ENCODE measurements at regions not wholly inside any gene's neighbourhood (a gene's known extent, or its start where the extent isn't known, plus 50 kb on each side); places are given as distances from the start of the nearest gene placed in this dataset.

DNA sequence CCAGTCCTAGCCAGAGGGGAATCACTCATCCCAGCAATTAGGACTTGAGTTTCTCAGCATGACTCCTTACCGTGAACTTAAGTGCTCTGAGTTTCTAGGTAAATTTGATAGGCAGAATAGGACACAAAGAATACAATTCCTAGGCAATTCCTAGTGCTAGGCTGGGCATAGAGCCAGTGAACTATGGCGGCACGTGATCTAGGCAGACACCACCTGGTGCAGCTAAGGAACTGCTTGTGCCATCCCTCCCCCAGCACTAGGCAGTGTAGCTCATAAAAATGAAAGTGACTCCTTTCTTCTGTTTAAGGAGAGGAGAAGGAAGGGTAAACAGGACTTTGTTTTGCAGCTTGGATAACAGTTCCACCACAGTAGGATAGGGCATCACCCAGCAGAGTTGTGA is 736.3 kb upstream of the PCDH7 start:
- no peak for DNase-seq
- Mint-ChIP-seq H3K4me1 (no peaks in the 10 kb centered on the region), H3K9me3 (peaks cover 0 to 3% (median 0%) of the 10 kb centered on the region in 7 donors), H3K36me3 (no peaks in the 10 kb centered on the region), H3K4me3 (no peak overlapping the region), H3K27ac (no peak overlapping the region), H3K27me3 (ENCODE audit: low read depth in 3 of 3) (no peaks in the 10 kb centered on the region)
- Histone ChIP-seq H3K27ac (ENCODE audit: low read depth in 1 of 2, low read length in 2 of 2) (no peak overlapping the region), H3K36me3 (replicated peaks in 1 of 2; ENCODE audit: control insufficient read depth in 1 of 2, insufficient read depth in 2 of 2, low read length in 2 of 2) (no peaks in the 10 kb centered on the region), H3K4me2 (replicated peaks; ENCODE audit: extremely low read depth, low read length, poor library complexity, severe bottlenecking) (no peak overlapping the region), H3K4me3 (replicated peaks in 1 of 3; ENCODE audit: low read depth in 2 of 3, low read length in 3 of 3) (no peak overlapping the region), H3K9ac (ENCODE audit: insufficient read depth, low read length, poor library complexity, severe bottlenecking) (no peak overlapping the region), H4K20me1 (ENCODE audit: insufficient read depth, low read length) (no peaks in the 10 kb centered on the region), H3K4me1 (ENCODE audit: control insufficient read depth in 1 of 2, insufficient read depth in 2 of 2, low read length in 2 of 2) (no peaks in the 10 kb centered on the region), H2AFZ (ENCODE audit: insufficient read depth, low read depth, low read length, poor library complexity, severe bottlenecking) (no peak overlapping the region), H3K9me3 (replicated peaks in 1 of 2; ENCODE audit: control insufficient read depth in 1 of 2, insufficient read depth in 1 of 2, low read length in 2 of 2) (peaks cover 0 to 6% of the 10 kb centered on the region in 2 donors), H3K27me3 (ENCODE audit: control insufficient read depth in 2 of 2, insufficient read depth in 2 of 2, low read length in 2 of 2) (no peaks in the 10 kb centered on the region), H3K79me2 (ENCODE audit: insufficient read depth, low read length) (no peaks in the 10 kb centered on the region)
- TF ChIP-seq, protein P1, sequence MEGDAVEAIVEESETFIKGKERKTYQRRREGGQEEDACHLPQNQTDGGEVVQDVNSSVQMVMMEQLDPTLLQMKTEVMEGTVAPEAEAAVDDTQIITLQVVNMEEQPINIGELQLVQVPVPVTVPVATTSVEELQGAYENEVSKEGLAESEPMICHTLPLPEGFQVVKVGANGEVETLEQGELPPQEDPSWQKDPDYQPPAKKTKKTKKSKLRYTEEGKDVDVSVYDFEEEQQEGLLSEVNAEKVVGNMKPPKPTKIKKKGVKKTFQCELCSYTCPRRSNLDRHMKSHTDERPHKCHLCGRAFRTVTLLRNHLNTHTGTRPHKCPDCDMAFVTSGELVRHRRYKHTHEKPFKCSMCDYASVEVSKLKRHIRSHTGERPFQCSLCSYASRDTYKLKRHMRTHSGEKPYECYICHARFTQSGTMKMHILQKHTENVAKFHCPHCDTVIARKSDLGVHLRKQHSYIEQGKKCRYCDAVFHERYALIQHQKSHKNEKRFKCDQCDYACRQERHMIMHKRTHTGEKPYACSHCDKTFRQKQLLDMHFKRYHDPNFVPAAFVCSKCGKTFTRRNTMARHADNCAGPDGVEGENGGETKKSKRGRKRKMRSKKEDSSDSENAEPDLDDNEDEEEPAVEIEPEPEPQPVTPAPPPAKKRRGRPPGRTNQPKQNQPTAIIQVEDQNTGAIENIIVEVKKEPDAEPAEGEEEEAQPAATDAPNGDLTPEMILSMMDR (IDR thresholded peaks at IDR 0.05): no peak
- WGBS (ENCODE audit: insufficient coverage): 100% methylated on average over 1 of the region's 3 CpGs
- intact Hi-C loops (cut with micrococcal nuclease): no loop called here

DNA sequence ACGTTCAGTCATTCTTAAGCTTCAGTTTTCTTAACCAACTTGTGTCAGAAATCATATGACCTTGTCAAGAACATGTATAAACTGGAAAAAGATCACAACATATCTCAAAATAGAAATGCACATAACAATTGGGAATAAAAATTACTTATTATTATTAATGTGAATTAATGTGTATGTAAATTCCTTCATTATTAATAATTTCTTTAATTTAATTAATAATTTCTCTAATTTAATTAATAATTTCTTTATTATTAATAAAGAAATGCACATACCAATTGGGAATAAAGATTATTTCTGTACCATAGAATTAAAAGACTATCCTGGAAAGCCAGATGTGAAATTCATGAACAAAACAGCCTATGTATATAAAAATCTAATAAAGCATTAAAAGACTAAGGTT is 718.5 kb upstream of the PCDH7 start:
- no peak for DNase-seq
- Histone ChIP-seq H4K20me1 (ENCODE audit: insufficient read depth, low read length) (no peaks in the 10 kb centered on the region), H3K4me3 (replicated peaks in 1 of 3; ENCODE audit: low read depth in 2 of 3, low read length in 3 of 3) (no peak overlapping the region), H3K4me2 (replicated peaks; ENCODE audit: extremely low read depth, low read length, poor library complexity, severe bottlenecking) (no peak overlapping the region), H3K79me2 (ENCODE audit: insufficient read depth, low read length) (no peaks in the 10 kb centered on the region), H3K27ac (ENCODE audit: low read depth in 1 of 2, low read length in 2 of 2) (no peak overlapping the region), H3K36me3 (replicated peaks in 1 of 2; ENCODE audit: control insufficient read depth in 1 of 2, insufficient read depth in 2 of 2, low read length in 2 of 2) (no peaks in the 10 kb centered on the region), H3K27me3 (ENCODE audit: control insufficient read depth in 2 of 2, insufficient read depth in 2 of 2, low read length in 2 of 2) (no peaks in the 10 kb centered on the region), H3K9ac (ENCODE audit: insufficient read depth, low read length, poor library complexity, severe bottlenecking) (no peak overlapping the region), H3K9me3 (replicated peaks in 1 of 2; ENCODE audit: control insufficient read depth in 1 of 2, insufficient read depth in 1 of 2, low read length in 2 of 2) (no peaks in the 10 kb centered on the region), H2AFZ (ENCODE audit: insufficient read depth, low read depth, low read length, poor library complexity, severe bottlenecking) (no peak overlapping the region), H3K4me1 (ENCODE audit: control insufficient read depth in 1 of 2, insufficient read depth in 2 of 2, low read length in 2 of 2) (no peaks in the 10 kb centered on the region)
- TF ChIP-seq, protein P1 (IDR thresholded peaks at IDR 0.05): no peak
- H3K27ac Mint-ChIP-seq: no peak overlapping the region
- no peaks in the 10 kb centered on the region for H3K36me3 Mint-ChIP-seq
- no CpG with 5 or more reads among the region's 1 CpG for WGBS (ENCODE audit: insufficient coverage)
- H3K4me1 Mint-ChIP-seq: no peaks in the 10 kb centered on the region
- H3K27me3 Mint-ChIP-seq (ENCODE audit: low read depth in 3 of 3): no peaks in the 10 kb centered on the region
- intact Hi-C loops (cut with micrococcal nuclease): no loop called here
- peaks cover 0 to 2% (median 0%) of the 10 kb centered on the region in 7 donors for H3K9me3 Mint-ChIP-seq
- H3K4me3 Mint-ChIP-seq: no peak overlapping the region

Data from CD14-positive monocyte (primary cell).